ENCODE measurements at regions not wholly inside any gene's neighbourhood (a gene's known extent, or its start where the extent isn't known, plus 50 kb on each side); places are given as distances from the start of the nearest gene placed in this dataset.

- TF ChIP-seq POLR2A (IDR thresholded peaks at IDR 0.05), result no peak
- TF ChIP-seq CTCF (IDR thresholded peaks at IDR 0.05), result no peak
These were observed 229.2 kb downstream of the GBA3 start for GRCh38 chr4:22921936-22922335.
